ENCODE measurements at regions not wholly inside any gene's neighbourhood (a gene's known extent, or its start where the extent isn't known, plus 50 kb on each side); places are given as distances from the start of the nearest gene placed in this dataset.

- Histone ChIP-seq H3K4me1 (ENCODE audit: control insufficient read depth, insufficient read depth, low read length, poor library complexity, severe bottlenecking) (no peaks in the 10 kb centered on the region), H3K27ac (ENCODE audit: low read depth, low read length, severe bottlenecking) (no peak overlapping the region), H3K9me3 (ENCODE audit: control insufficient read depth, low read length) (no peaks in the 10 kb centered on the region), H3K36me3 (ENCODE audit: control insufficient read depth, insufficient read depth, low read length) (no peaks in the 10 kb centered on the region), H3K4me3 (ENCODE audit: extremely low read depth, insufficient read depth, low read length, poor library complexity, severe bottlenecking) (no peak overlapping the region)
- WGBS, 2 experiments (ENCODE audit: insufficient coverage in 2 of 2), result 0 to 43% methylated on average over 1 to 2 of the region's 2 CpGs
These were observed 479.0 kb upstream of the ZNF608 start for GRCh38 chr5:125225424-125225823.

DNA sequence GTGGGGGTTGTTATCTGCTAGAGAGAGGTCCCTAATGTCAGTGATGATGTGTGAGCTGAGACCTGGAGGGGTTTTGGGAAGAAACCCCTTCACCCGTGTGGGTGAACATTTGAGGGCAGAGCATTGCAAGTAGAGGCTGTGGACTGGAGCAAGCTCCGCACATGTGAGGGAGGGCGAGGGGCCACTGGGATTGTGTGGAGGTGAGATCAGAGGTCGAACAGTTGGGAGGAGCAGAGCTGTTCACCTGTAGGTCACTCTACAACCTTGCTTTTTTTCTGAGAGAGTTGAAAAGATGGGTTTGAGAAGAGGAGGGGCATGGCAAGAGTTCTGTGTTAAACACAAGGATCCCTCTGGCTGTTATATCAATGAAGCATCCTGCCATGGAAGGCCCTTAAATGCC lies 480.4 kb upstream of the ZNF608 start:
- WGBS, 2 experiments (ENCODE audit: insufficient coverage in 2 of 2), result 91 to 93% methylated on average over 3 to 4 of the region's 4 CpGs
- Histone ChIP-seq H3K4me1 (ENCODE audit: control insufficient read depth, insufficient read depth, low read length, poor library complexity, severe bottlenecking) (no peaks in the 10 kb centered on the region), H3K9me3 (ENCODE audit: control insufficient read depth, low read length) (no peaks in the 10 kb centered on the region), H3K27ac (ENCODE audit: low read depth, low read length, severe bottlenecking) (no peak overlapping the region), H3K4me3 (ENCODE audit: extremely low read depth, insufficient read depth, low read length, poor library complexity, severe bottlenecking) (no peak overlapping the region), H3K36me3 (ENCODE audit: control insufficient read depth, insufficient read depth, low read length) (no peaks in the 10 kb centered on the region)

DNA sequence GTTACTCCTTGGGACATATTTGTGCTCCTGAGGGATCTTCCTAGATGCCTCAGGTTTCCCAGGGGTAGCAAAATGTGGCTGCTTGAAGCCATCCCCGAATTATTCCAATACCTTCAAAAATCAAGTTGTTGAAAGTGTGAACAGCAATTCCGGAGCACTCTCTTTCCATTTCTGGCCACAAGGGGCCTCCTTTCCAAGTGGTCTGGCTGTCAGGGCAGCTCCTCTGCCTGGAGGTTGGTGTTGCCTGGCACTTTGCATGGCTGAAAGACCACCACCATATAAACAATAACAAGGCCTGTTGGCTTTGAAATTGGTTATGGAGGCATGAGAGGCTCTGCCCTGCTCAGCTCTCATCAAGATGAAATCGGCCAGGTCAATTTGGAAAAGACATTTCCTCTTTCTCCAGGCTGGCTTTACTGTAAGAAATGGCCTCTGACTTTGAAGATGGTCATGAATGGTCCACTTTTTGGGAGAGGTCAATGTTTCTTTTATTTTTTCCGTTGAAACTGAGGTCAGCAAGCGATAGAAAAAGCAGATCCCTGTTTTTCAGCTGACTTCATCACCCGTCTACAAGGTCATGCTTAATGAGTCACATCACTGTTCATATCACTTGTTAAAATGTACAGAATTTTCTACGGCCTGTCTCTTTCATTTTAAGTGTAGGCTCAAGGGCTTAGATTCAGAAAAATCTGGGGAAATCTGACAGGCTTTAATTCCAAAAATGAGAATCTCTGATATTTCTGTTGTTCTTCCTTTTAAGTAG lies 481.1 kb upstream of the ZNF608 start:
- WGBS, 2 experiments (ENCODE audit: insufficient coverage in 2 of 2), result 82 to 92% methylated on average over 3 to 4 of the region's 7 CpGs
- H3K4me1 ChIP-seq (ENCODE audit: control insufficient read depth, insufficient read depth, low read length, poor library complexity, severe bottlenecking), result no peaks in the 10 kb centered on the region
- no peaks in the 10 kb centered on the region for H3K36me3 ChIP-seq (ENCODE audit: control insufficient read depth, insufficient read depth, low read length)
- no peaks in the 10 kb centered on the region for H3K9me3 ChIP-seq (ENCODE audit: control insufficient read depth, low read length)
- no peak overlapping the region for H3K27ac ChIP-seq (ENCODE audit: low read depth, low read length, severe bottlenecking)
- H3K4me3 ChIP-seq (ENCODE audit: extremely low read depth, insufficient read depth, low read length, poor library complexity, severe bottlenecking), result no peak overlapping the region

DNA sequence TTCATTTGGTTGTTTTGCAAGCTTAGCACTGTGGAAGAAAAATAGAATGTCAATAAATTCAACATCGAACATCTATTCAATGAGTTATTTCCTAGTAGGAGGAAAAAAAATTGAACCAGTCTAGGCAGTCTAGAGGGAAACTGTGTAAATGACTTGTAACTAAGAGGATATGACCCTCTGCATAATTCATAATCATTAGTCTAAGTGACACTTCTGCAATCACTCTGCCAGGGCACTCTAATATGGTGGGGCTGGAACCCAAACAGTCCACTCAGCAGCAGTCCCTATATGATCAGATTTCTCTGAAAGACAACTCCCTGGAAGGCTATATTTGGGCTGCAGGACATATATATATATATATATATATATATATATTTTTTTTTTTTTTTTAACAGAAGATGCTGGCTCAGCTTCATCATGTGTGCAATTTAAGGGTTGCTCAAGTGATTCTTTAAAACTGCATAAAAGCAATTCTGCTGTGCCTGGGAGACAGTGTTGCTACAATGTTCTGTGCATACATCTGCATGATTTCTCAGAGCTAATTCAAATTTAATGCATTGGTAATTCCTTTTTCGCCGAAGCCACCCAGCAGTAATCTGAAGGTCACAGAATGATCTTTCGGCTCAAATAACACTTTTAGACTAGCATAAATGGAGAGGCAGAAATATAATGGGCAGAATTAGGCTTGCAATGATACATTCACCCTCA lies 482.1 kb upstream of the ZNF608 start:
- H3K27ac ChIP-seq (ENCODE audit: low read depth, low read length, severe bottlenecking), result no peak overlapping the region
- no peaks in the 10 kb centered on the region for H3K36me3 ChIP-seq (ENCODE audit: control insufficient read depth, insufficient read depth, low read length)
- no peaks in the 10 kb centered on the region for H3K9me3 ChIP-seq (ENCODE audit: control insufficient read depth, low read length)
- no peaks in the 10 kb centered on the region for H3K4me1 ChIP-seq (ENCODE audit: control insufficient read depth, insufficient read depth, low read length, poor library complexity, severe bottlenecking)
- H3K4me3 ChIP-seq (ENCODE audit: extremely low read depth, insufficient read depth, low read length, poor library complexity, severe bottlenecking), result no peak overlapping the region
- WGBS, 2 experiments (ENCODE audit: insufficient coverage in 2 of 2), result 50 to 53% methylated on average over 2 to 3 of the region's 4 CpGs

GRCh38 chr5:125229556-125229955 lies 483.1 kb upstream of the ZNF608 start:
- no peaks in the 10 kb centered on the region for H3K9me3 ChIP-seq (ENCODE audit: control insufficient read depth, low read length)
- WGBS, 2 experiments (ENCODE audit: insufficient coverage in 2 of 2), result 91 to 94% methylated on average over 3 of the region's 4 CpGs
- no peak overlapping the region for H3K4me3 ChIP-seq (ENCODE audit: extremely low read depth, insufficient read depth, low read length, poor library complexity, severe bottlenecking)
- no peak overlapping the region for H3K27ac ChIP-seq (ENCODE audit: low read depth, low read length, severe bottlenecking)
- H3K36me3 ChIP-seq (ENCODE audit: control insufficient read depth, insufficient read depth, low read length), result no peaks in the 10 kb centered on the region
- H3K4me1 ChIP-seq (ENCODE audit: control insufficient read depth, insufficient read depth, low read length, poor library complexity, severe bottlenecking), result no peaks in the 10 kb centered on the region

DNA sequence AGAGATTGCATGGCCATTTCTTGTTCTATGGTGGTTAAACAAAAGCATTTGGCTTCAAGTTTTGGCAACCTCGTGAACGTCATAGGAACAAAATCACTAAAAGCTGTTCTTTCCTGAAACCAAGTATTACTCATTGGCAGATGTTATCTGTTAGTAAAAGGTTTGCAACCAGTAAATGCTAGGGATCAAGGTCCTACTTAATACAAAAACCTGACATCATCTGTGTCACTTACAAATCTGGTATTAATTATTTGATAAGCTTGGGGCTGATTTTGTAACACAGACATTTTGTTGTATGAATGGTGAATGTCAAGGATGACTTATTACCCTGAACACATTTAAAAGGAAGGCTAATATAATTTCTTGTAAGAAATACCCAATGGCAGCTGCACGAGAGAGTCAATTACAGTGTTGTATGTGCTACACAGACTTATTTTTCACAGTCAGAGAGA lies 486.4 kb upstream of the ZNF608 start:
- WGBS, 2 experiments (ENCODE audit: insufficient coverage in 2 of 2), result no CpG with 5 or more reads among the region's 3 CpGs
- H3K4me1 ChIP-seq (ENCODE audit: control insufficient read depth, insufficient read depth, low read length, poor library complexity, severe bottlenecking), result no peaks in the 10 kb centered on the region
- no peaks in the 10 kb centered on the region for H3K9me3 ChIP-seq (ENCODE audit: control insufficient read depth, low read length)
- H3K27ac ChIP-seq (ENCODE audit: low read depth, low read length, severe bottlenecking), result peak overlapping the region; percentile 4
- no peaks in the 10 kb centered on the region for H3K36me3 ChIP-seq (ENCODE audit: control insufficient read depth, insufficient read depth, low read length)
- no peak overlapping the region for H3K4me3 ChIP-seq (ENCODE audit: extremely low read depth, insufficient read depth, low read length, poor library complexity, severe bottlenecking)

GRCh38 chr5:125233944-125234343 lies 487.5 kb upstream of the ZNF608 start:
- WGBS, 2 experiments (ENCODE audit: insufficient coverage in 2 of 2), result 75% methylated on average over 2 of the region's 2 CpGs; no CpG with 5 or more reads in 1 of the 2 experiments
- Histone ChIP-seq H3K27ac (ENCODE audit: low read depth, low read length, severe bottlenecking) (no peak overlapping the region), H3K4me1 (ENCODE audit: control insufficient read depth, insufficient read depth, low read length, poor library complexity, severe bottlenecking) (no peaks in the 10 kb centered on the region), H3K4me3 (ENCODE audit: extremely low read depth, insufficient read depth, low read length, poor library complexity, severe bottlenecking) (no peak overlapping the region), H3K9me3 (ENCODE audit: control insufficient read depth, low read length) (no peaks in the 10 kb centered on the region), H3K36me3 (ENCODE audit: control insufficient read depth, insufficient read depth, low read length) (no peaks in the 10 kb centered on the region)

- no peaks in the 10 kb centered on the region for H3K36me3 ChIP-seq (ENCODE audit: control insufficient read depth, insufficient read depth, low read length)
- WGBS, 2 experiments (ENCODE audit: insufficient coverage in 2 of 2), result no CpG with 5 or more reads among the region's 2 CpGs
- no peak overlapping the region for H3K27ac ChIP-seq (ENCODE audit: low read depth, low read length, severe bottlenecking)
- H3K9me3 ChIP-seq (ENCODE audit: control insufficient read depth, low read length), result no peaks in the 10 kb centered on the region
- no peaks in the 10 kb centered on the region for H3K4me1 ChIP-seq (ENCODE audit: control insufficient read depth, insufficient read depth, low read length, poor library complexity, severe bottlenecking)
- no peak overlapping the region for H3K4me3 ChIP-seq (ENCODE audit: extremely low read depth, insufficient read depth, low read length, poor library complexity, severe bottlenecking)
These were observed 489.6 kb upstream of the ZNF608 start for GRCh38 chr5:125236007-125236406.

DNA sequence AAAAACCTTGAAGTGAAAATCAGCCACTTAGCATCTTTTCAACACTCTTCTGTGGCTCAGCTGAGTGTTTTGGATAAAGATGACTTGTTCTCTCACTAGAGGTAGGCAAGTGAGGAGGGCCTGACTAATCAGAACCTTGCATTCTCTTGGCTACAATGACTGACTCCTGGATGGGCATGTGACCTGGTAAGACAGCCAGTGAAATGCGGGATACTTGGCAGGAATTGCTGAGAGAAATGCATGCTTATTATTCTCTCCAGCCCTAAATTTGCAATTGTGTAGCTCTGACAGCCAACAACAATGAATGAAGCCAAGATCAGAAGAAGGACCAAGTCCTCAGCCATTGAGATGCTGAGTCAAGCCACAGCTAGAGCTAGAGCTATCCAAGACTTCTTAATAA lies 490.5 kb upstream of the ZNF608 start:
- H3K4me1 ChIP-seq (ENCODE audit: control insufficient read depth, insufficient read depth, low read length, poor library complexity, severe bottlenecking), result no peaks in the 10 kb centered on the region
- WGBS, 2 experiments (ENCODE audit: insufficient coverage in 2 of 2), result 60% methylated on average over 1 of the region's 1 CpG; no CpG with 5 or more reads in 1 of the 2 experiments
- no peaks in the 10 kb centered on the region for H3K36me3 ChIP-seq (ENCODE audit: control insufficient read depth, insufficient read depth, low read length)
- no peaks in the 10 kb centered on the region for H3K9me3 ChIP-seq (ENCODE audit: control insufficient read depth, low read length)
- H3K27ac ChIP-seq (ENCODE audit: low read depth, low read length, severe bottlenecking), result no peak overlapping the region
- H3K4me3 ChIP-seq (ENCODE audit: extremely low read depth, insufficient read depth, low read length, poor library complexity, severe bottlenecking), result no peak overlapping the region

- Histone ChIP-seq H3K4me3 (ENCODE audit: extremely low read depth, insufficient read depth, low read length, poor library complexity, severe bottlenecking) (no peak overlapping the region), H3K27ac (ENCODE audit: low read depth, low read length, severe bottlenecking) (no peak overlapping the region), H3K36me3 (ENCODE audit: control insufficient read depth, insufficient read depth, low read length) (no peaks in the 10 kb centered on the region), H3K4me1 (ENCODE audit: control insufficient read depth, insufficient read depth, low read length, poor library complexity, severe bottlenecking) (no peaks in the 10 kb centered on the region), H3K9me3 (ENCODE audit: control insufficient read depth, low read length) (no peaks in the 10 kb centered on the region)
- WGBS, 2 experiments (ENCODE audit: insufficient coverage in 2 of 2), result 86 to 100% methylated on average over 1 of the region's 2 CpGs
These were observed 498.1 kb upstream of the ZNF608 start for GRCh38 chr5:125244531-125244930.

DNA sequence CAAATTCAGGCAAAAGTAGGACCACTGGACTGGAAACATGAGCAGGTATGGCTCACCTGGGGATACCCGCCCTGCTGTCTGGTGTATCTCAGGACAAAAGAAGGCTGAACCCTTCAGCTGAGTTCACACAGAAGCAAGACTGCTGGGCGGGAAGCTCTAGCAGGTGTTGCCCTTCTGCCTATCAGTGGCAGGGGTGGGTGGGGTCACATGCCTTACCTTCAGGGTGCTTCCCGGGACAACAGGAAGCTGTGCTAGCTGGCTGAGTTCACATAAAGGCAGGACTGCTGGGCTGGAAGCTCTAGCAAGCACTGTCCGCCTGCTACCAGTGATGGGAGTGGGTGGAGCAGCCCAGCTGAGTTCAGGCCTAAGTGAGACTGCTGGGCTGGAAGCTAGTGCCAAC lies 498.8 kb upstream of the ZNF608 start:
- 83 to 88% methylated on average over 3 to 4 of the region's 4 CpGs for WGBS, 2 experiments (ENCODE audit: insufficient coverage in 2 of 2)
- no peaks in the 10 kb centered on the region for H3K9me3 ChIP-seq (ENCODE audit: control insufficient read depth, low read length)
- no peaks in the 10 kb centered on the region for H3K4me1 ChIP-seq (ENCODE audit: control insufficient read depth, insufficient read depth, low read length, poor library complexity, severe bottlenecking)
- H3K4me3 ChIP-seq (ENCODE audit: extremely low read depth, insufficient read depth, low read length, poor library complexity, severe bottlenecking), result no peak overlapping the region
- no peak overlapping the region for H3K27ac ChIP-seq (ENCODE audit: low read depth, low read length, severe bottlenecking)
- no peaks in the 10 kb centered on the region for H3K36me3 ChIP-seq (ENCODE audit: control insufficient read depth, insufficient read depth, low read length)

Data from mesodermal cell (in vitro differentiated cells).